NCI-H526 treated with DMSO at 0.1 percent for 48 hours (cell line): ENCODE measurements at regions not wholly inside any gene's neighbourhood (a gene's known extent, or its start where the extent isn't known, plus 50 kb on each side); places are given as distances from the start of the nearest gene placed in this dataset.
"Not testable (repeated sequence)": the region's sequence is repeated elsewhere in the genome, so short reads cannot be mapped to it uniquely, and the experiment has no call there.

ENCODE experiments used
- DNase-seq: peaks from one replicate; lab custom pipeline; 2025; lab: John Stamatoyannopoulos, UW

DNA sequence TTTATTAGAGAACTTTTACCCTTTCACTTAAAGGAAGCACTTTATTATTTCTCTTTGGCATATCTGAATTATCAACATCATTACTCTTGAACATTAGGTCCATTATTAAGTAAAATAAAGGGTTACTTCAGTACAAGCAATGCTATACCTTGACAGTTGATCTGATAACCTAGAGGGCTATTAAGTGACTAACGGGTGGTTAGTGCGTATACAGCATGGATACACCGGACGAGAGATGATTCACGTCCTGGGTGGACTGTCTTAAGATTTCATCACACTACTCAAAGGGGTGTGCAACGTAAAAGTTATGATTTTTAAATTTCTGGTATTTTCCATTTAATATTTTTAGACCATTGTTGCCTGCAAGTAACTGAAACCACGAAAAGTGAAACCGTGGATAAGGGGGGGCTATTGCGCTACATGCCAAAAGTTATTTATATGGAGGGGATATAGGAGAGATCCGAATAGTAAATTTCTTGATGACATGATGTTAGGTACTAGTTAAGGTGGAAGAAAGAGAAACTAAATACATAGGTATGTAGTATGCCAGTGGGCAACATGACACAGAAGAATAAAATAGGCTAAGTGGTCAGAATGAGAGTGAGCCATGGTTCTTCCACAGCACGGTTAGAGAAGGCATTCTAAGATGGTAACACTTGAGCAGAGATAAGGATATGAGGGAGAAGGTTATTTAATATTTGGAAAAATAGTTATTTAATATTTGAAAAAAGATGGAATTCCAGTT lies 230.8 kb upstream of the ANKRD50 start:
- DNase-seq, result no peak

- no peak for DNase-seq
Measured at GRCh38 chr4:124941267-124941666, 228.7 kb upstream of the ANKRD50 start.

- no peak for DNase-seq
Measured at GRCh38 chr4:124940387-124940786, 227.9 kb upstream of the ANKRD50 start.

DNA sequence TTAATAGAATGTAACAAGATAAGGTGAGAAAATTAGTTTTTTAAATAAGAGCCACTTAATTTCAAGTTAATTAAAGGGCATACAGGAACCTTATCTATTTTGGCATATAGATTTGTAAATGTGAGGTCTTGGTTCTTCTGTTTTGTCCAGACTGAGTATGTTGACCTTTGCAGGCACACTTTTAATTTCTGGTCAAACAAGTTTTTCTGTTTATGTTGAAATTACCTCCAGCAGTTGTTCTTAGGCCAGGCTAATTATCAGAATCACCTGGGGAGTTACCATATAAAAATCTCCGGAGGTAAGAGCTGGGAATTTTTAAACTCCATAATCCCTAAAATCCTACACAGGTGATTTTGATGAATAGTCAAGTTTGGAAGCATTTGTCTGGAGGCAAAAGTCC lies 227.4 kb upstream of the ANKRD50 start:
- DNase-seq, result no peak

- DNase-seq, result no peak
Measured at GRCh38 chr4:124938836-124939235, 226.3 kb upstream of the ANKRD50 start.

DNA sequence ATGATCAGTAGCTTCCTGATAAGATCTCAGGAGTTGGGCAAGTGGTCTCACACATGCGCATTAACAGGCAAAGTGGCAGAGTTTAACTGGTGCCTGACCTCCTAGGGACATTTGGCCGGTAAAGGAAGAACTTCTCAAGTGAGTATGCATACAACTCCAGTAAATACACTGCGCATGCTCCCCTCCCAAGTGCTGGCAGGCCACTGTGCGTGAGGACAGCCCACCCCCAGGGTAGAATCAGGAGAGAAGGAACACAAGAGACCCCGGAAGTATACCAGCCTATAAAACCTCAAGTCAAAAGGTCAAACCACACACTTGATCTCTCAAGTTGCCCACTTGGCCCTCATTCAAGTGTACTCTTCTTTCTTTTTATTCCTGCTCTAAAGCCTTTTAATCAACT lies 225.5 kb upstream of the ANKRD50 start:
- no peak for DNase-seq

DNA sequence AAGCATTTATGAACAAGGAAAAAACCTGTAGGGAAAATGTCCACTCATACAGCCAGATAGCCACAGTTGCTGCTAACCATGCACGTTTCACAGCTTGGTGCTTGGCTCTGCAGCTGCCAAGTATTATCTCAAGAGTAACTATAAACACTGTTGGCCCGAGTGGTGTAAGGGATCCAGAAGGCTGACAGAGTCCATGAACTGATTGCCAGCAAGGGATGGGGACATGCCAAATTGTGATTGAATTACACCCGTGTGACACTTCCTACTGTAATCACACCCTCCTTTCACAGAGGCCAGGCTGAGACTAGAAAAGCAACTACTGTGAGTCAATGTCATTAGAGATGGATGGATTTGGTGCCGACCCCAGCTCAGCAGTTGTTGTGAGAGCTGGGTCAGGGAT lies 223.9 kb upstream of the ANKRD50 start:
- DNase-seq, result no peak

DNA sequence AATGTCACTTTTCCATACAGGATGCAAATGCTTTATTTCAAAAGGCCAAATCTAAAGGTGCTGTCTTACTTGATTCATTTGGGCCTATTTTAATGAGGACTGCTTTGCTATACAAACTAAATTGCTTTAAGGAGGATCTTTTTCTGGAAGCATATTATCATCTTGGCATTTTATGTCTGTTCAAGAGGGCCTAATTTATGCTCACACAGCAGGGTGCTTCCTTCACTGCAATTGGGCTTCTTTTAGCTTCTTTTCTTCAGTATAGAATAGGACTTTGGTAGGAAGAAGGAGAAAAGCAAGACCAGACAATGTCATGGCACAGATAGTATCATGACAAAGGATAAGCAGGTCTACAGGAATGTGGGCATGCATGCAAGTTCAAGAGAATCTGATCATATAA lies 222.4 kb upstream of the ANKRD50 start:
- DNase-seq, result no peak

GRCh38 chr4:124933521-124933920 lies 221.0 kb upstream of the ANKRD50 start:
- DNase-seq, result no peak

DNA sequence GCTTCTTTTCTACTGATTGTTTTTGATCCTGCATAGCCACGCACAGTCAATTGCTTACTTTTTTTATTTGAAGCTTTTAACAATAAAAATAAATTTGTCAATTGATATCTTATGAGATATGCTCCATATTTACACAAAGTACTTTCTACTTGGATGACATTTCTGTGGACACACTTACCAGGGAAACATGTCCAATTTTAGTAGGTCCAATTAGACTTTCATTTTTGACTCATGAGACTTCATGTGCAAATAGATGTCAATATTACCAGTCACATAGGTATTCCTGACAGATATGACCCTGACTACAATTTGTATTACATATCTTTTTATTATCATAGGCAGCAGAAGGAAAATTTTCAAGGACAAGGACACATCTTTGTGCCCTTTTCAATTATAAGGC lies 219.9 kb upstream of the ANKRD50 start:
- no peak for DNase-seq

DNA sequence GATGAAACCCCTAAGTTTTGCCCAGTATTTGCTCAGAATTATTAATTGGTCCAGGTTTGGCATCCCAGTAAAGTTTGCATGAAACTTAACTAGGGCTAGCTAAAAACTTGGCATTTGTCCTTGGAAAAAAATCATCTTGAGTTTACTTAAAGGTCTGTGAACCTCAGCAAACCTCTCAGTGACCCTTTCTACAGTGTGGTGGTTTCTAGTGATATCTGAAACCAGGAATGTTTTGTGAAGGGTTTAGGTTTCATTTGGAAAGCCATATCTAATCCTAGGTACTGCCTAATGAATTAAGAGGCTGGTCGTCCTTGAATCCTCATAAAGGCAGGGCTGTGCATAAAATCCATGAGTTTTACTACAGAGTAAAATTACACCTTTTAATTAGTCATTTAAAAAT lies 218.5 kb upstream of the ANKRD50 start:
- DNase-seq, result no peak

- DNase-seq, result not testable (repeated sequence)
Measured at GRCh38 chr4:124922748-124923147, 210.2 kb upstream of the ANKRD50 start.

DNA sequence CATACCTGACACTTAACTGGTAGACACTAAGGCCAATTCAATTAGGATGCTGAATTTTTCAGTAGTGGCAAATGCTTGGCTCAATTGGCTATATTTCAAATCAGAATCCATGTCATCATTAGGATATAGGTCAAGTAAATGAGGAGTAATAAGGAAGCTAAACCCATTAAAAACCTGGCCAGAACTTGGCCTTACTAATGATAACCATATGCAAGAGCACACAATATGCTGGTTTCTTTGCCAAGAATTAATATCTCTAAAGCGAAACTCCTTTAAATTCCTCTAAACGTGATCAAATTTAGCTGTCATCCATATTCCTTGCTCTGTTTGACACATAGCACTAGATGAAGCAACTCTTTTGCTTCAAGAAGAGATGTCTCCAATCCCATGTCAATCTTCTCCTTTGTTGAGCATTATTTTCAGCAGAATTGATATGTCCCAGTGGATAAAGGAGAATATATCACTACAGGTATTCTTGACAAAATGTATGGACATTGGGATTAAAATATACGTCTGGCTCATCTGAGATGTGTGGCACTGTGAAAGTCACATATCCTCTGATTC lies 206.1 kb upstream of the ANKRD50 start:
- no peak for DNase-seq

GRCh38 chr4:124915073-124915472 lies 202.5 kb upstream of the ANKRD50 start:
- no peak for DNase-seq

GRCh38 chr4:124913237-124913636 lies 200.7 kb upstream of the ANKRD50 start:
- no peak for DNase-seq

DNA sequence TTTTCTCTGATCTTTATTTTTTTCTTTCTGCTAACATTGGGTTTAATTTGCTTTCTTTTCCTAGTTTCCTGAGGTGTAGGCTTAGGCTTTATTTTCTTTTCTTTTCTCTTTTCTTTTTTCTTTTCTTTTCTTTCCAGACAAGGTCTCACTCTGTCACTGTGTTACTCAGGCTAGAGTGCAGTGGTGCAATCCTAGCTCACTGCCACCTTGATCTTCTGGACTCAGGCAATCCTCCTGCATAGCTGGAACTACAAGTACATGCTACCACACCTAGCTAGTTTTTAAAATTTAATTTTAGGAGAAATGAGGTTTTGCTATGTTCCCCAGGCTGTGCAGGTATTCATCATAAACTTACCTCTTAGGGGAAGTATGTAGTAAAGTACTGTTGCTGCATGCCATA lies 197.8 kb upstream of the ANKRD50 start:
- DNase-seq, result no peak

DNA sequence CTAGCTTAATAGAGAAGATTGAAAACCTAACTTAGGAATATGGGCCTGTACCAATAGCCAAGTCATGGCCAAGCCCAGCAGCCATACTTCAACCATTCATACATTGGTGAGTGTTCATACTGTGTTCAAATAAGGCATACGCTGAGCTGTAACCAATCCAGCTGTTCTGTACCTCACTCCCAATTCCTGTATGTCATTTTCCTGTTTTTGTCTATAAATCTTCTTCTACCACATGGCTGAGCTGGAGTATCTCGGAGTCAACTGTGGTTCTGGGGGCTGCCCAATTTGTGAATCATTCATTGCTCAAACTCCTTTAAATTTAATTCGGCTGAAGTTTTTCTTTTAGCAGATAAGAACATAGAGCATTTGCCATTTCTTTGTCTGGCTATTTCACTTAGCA lies 195.3 kb upstream of the ANKRD50 start:
- no peak for DNase-seq

DNA sequence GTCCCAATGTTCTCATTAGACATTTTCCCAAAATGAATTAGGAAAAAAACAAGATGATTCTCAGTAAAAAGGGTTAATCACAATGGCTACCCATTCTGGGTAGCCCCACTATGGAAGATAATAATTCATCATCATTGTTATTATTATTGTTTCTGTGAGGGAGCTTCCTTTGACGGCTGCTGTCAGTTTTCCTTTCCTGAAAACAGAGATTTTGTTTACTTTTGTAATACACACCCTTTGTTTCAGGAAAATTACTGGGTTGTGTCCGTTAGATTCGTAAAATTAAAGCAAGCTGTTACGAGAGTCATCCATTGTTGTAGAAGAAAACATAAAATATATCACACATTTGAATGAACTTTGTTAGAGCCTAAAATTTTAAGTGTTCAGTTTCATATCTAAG lies 192.9 kb upstream of the ANKRD50 start:
- no peak for DNase-seq

DNA sequence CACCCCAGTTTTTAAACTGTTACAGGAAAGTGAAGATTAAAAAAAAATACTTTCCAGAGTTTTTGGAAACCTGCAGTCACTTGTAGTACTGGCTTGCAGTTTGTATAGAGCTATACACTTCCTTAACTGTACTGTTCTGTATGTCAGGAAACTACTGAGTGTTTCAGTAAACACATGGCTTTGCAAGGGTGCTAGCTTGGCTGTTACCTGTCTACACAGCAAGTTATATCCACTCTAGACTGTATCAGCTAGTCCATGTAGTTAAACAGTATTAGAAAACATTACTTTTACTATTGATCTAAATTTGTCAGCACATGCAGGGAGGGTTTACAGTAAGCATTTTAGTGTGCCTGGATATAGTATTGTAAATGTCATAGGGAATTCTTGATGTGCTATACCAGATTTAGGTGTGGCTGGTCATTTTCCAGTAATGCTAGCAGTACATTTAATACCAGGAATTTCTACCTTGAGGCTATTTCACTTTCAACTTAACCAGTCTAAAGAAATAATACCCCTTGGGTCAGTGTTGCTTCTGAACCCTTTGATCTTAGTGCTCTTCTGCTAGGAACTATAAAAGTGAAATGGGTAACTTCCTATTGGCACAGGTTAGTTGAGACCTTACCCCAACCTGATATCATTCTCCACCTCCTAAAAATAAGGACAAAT lies 192.3 kb upstream of the ANKRD50 start:
- no peak for DNase-seq

GRCh38 chr4:124903995-124904722 lies 191.6 kb upstream of the ANKRD50 start:
- no peak for DNase-seq

GRCh38 chr4:124902001-124902515 lies 189.5 kb upstream of the ANKRD50 start:
- DNase-seq, result no peak

- DNase-seq, result no peak
Measured at GRCh38 chr4:124899997-124900396, 187.5 kb upstream of the ANKRD50 start.

- no peak for DNase-seq
Measured at GRCh38 chr4:124890522-124890921, 178.0 kb upstream of the ANKRD50 start.
